ENCODE measurements at regions not wholly inside any gene's neighbourhood (a gene's known extent, or its start where the extent isn't known, plus 50 kb on each side); places are given as distances from the start of the nearest gene placed in this dataset.

GRCh38 chr3:26061947-26062346 lies 272.1 kb downstream of the OXSM start:
- TF ChIP-seq CHD2 (IDR thresholded peaks at IDR 0.05; ENCODE audit: borderline replicate concordance, low read depth, low read length): no peak
- no peak for TF ChIP-seq NR2C1 (IDR thresholded peaks at IDR 0.05)
- no peak for TF ChIP-seq RAD51 (IDR thresholded peaks at IDR 0.05)
- no peak for TF ChIP-seq POLR2A (IDR thresholded peaks at IDR 0.05; ENCODE audit: low read depth, low read length)
- TF ChIP-seq BACH1 (IDR thresholded peaks at IDR 0.05; ENCODE audit: borderline replicate concordance): no peak
- no peak for TF ChIP-seq KDM1A (IDR thresholded peaks at IDR 0.05; ENCODE audit: borderline replicate concordance)
- TF ChIP-seq MTA3 (IDR thresholded peaks at IDR 0.05; ENCODE audit: borderline replicate concordance, low read length): no peak
- TF ChIP-seq NBN (IDR thresholded peaks at IDR 0.05): no peak
